ENCODE measurements at regions not wholly inside any gene's neighbourhood (a gene's known extent, or its start where the extent isn't known, plus 50 kb on each side); places are given as distances from the start of the nearest gene placed in this dataset.

DNA sequence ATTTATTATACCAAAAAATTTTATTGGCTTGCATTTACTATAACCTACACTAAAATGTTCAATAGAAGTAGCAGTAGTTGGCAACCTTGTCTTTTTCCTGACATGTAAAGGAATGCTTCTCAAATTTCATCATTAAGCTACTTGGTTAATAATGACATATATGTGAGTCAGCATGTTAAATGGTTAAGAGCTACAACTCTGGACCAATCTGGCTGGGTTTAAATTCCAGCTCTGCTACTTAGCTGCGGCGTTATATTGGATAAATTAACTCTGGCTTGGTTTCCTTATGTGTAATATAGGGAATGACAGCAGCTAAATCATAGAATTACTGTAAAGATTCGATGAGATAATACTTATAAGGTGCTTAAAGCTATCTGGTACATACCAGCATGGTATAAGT is 53.7 kb upstream of the OTOGL start:
- H3F3A ChIP-seq (ENCODE audit: low read depth), result no peaks in the 10 kb centered on the region
- H3K27me3 ChIP-seq, result no peaks in the 10 kb centered on the region
- Mint-ChIP-seq H3K27ac (no peak overlapping the region), H3K4me3 (no peak overlapping the region), H3K9me3 (no peaks in the 10 kb centered on the region), H3K4me1 (no peaks in the 10 kb centered on the region), H3K27me3 (ENCODE audit: insufficient read depth, low read depth) (no peaks in the 10 kb centered on the region), H3K36me3 (no peaks in the 10 kb centered on the region)
- H3K9me3 ChIP-seq (ENCODE audit: low read depth), result no peaks in the 10 kb centered on the region
- no peak overlapping the region for H3K9ac ChIP-seq
- no peak overlapping the region for H3K4me3 ChIP-seq
- DNase-seq (ENCODE audit: low spot score), result no peak
- TF ChIP-seq, protein P1, sequence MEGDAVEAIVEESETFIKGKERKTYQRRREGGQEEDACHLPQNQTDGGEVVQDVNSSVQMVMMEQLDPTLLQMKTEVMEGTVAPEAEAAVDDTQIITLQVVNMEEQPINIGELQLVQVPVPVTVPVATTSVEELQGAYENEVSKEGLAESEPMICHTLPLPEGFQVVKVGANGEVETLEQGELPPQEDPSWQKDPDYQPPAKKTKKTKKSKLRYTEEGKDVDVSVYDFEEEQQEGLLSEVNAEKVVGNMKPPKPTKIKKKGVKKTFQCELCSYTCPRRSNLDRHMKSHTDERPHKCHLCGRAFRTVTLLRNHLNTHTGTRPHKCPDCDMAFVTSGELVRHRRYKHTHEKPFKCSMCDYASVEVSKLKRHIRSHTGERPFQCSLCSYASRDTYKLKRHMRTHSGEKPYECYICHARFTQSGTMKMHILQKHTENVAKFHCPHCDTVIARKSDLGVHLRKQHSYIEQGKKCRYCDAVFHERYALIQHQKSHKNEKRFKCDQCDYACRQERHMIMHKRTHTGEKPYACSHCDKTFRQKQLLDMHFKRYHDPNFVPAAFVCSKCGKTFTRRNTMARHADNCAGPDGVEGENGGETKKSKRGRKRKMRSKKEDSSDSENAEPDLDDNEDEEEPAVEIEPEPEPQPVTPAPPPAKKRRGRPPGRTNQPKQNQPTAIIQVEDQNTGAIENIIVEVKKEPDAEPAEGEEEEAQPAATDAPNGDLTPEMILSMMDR (IDR thresholded peaks at IDR 0.05), result no peak
- TF ChIP-seq EZH2phosphoT487 (IDR thresholded peaks at IDR 0.05) (no peak), EZH2 (IDR thresholded peaks at IDR 0.05) (no peak)
- no peaks in the 10 kb centered on the region for H3K36me3 ChIP-seq
- H3K79me2 ChIP-seq (ENCODE audit: low read depth), result no peaks in the 10 kb centered on the region
- no peak overlapping the region for H3K27ac ChIP-seq
- H2AFZ ChIP-seq (replicated peaks), result no peak overlapping the region
- no peaks in the 10 kb centered on the region for H4K20me1 ChIP-seq (ENCODE audit: low read depth)
- H3K4me2 ChIP-seq, result no peak overlapping the region
- H3K4me1 ChIP-seq, result no peaks in the 10 kb centered on the region

DNA sequence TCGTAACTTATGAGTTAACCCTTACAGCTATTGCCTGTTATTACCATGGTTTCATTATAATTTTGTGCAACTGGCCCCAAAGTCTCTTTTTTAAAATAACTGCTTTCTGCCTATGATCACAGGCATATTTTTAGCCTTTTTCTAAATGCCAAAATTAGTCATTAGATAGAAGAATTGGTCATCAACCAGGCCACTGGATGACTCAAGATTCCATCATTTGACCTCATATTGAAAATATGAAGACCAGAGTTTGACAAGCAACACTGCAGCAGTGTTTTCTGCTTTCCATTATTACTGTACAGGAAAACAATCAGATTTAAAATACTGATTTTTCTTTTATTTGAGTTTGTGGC is 54.7 kb upstream of the OTOGL start:
- Histone ChIP-seq H3K4me1 (no peaks in the 10 kb centered on the region), H3K36me3 (no peaks in the 10 kb centered on the region), H3K9me3 (ENCODE audit: low read depth) (no peaks in the 10 kb centered on the region), H3K4me2 (no peak overlapping the region), H3F3A (ENCODE audit: low read depth) (no peaks in the 10 kb centered on the region), H2AFZ (replicated peaks) (no peak overlapping the region), H4K20me1 (ENCODE audit: low read depth) (no peaks in the 10 kb centered on the region), H3K4me3 (no peak overlapping the region), H3K79me2 (ENCODE audit: low read depth) (no peaks in the 10 kb centered on the region), H3K27me3 (no peaks in the 10 kb centered on the region), H3K9ac (no peak overlapping the region), H3K27ac (no peak overlapping the region)
- Mint-ChIP-seq H3K27me3 (ENCODE audit: insufficient read depth, low read depth) (no peaks in the 10 kb centered on the region), H3K4me1 (no peaks in the 10 kb centered on the region), H3K4me3 (no peak overlapping the region), H3K36me3 (no peaks in the 10 kb centered on the region), H3K9me3 (no peaks in the 10 kb centered on the region), H3K27ac (no peak overlapping the region)
- DNase-seq (ENCODE audit: low spot score), result no peak
- no peak for TF ChIP-seq EZH2 (IDR thresholded peaks at IDR 0.05)
- TF ChIP-seq, protein P1 (IDR thresholded peaks at IDR 0.05), result no peak
- TF ChIP-seq EZH2phosphoT487 (IDR thresholded peaks at IDR 0.05), result no peak

DNA sequence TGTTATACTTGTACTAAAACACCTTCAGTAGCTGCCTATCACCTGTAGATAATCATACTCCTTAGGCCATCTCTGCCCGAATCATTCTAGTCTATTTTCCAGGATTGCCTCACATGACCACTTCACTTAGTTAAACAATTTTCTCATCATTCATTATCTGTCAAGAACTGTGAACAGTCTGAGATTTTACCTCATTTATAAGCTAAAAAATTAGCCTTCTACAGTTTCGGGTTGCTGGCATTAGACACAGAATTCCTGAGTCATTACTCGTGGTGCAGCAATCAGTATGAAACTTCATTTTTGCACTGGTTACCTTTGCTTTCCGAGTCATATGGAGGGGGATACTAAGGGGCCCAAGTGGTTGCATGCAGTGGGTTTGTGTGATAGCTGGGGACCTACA is 57.6 kb upstream of the OTOGL start:
- Histone ChIP-seq H4K20me1 (ENCODE audit: low read depth) (no peaks in the 10 kb centered on the region), H3F3A (ENCODE audit: low read depth) (no peaks in the 10 kb centered on the region), H3K9me3 (ENCODE audit: low read depth) (no peaks in the 10 kb centered on the region), H3K4me1 (no peaks in the 10 kb centered on the region), H3K27me3 (peaks cover 17% of the 10 kb centered on the region), H3K79me2 (ENCODE audit: low read depth) (no peaks in the 10 kb centered on the region), H3K27ac (no peak overlapping the region), H3K9ac (no peak overlapping the region), H3K36me3 (no peaks in the 10 kb centered on the region), H3K4me3 (no peak overlapping the region), H3K4me2 (no peak overlapping the region), H2AFZ (replicated peaks) (no peak overlapping the region)
- no peaks in the 10 kb centered on the region for H3K9me3 Mint-ChIP-seq
- TF ChIP-seq EZH2 (IDR thresholded peaks at IDR 0.05) (no peak), EZH2phosphoT487 (IDR thresholded peaks at IDR 0.05) (no peak)
- TF ChIP-seq, protein P1 (IDR thresholded peaks at IDR 0.05), result no peak
- H3K27ac Mint-ChIP-seq, result no peak overlapping the region
- no peaks in the 10 kb centered on the region for H3K27me3 Mint-ChIP-seq (ENCODE audit: insufficient read depth, low read depth)
- H3K4me3 Mint-ChIP-seq, result no peak overlapping the region
- H3K4me1 Mint-ChIP-seq, result no peaks in the 10 kb centered on the region
- no peak for DNase-seq (ENCODE audit: low spot score)
- H3K36me3 Mint-ChIP-seq, result no peaks in the 10 kb centered on the region

DNA sequence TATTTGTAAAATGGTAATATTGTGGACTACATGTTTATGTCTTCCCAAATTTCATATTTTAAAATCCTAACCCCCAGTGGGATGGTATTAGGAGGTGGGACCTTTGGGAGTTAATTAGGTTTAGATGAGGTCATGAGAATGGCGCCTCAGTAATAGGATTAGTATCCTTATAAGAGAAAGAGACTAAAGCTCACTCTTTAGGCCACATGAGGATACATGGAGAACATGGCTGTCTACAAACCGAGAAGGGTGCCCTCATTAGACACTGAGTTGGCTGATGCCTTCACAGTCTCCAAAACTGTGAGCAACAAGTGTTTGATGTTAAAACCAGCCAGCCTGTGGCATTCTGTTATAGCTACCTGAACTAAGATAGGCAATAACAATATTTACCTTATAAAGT is 58.3 kb upstream of the OTOGL start:
- Histone ChIP-seq H3K9me3 (ENCODE audit: low read depth) (no peaks in the 10 kb centered on the region), H3F3A (ENCODE audit: low read depth) (no peaks in the 10 kb centered on the region), H3K36me3 (no peaks in the 10 kb centered on the region), H3K4me3 (no peak overlapping the region), H4K20me1 (ENCODE audit: low read depth) (no peaks in the 10 kb centered on the region), H2AFZ (replicated peaks) (no peak overlapping the region), H3K4me1 (no peaks in the 10 kb centered on the region), H3K27me3 (peaks cover 24% of the 10 kb centered on the region), H3K79me2 (ENCODE audit: low read depth) (no peaks in the 10 kb centered on the region), H3K4me2 (no peak overlapping the region), H3K9ac (no peak overlapping the region), H3K27ac (no peak overlapping the region)
- Mint-ChIP-seq H3K4me3 (no peak overlapping the region), H3K9me3 (no peaks in the 10 kb centered on the region), H3K36me3 (no peaks in the 10 kb centered on the region), H3K27me3 (ENCODE audit: insufficient read depth, low read depth) (no peaks in the 10 kb centered on the region), H3K4me1 (no peaks in the 10 kb centered on the region), H3K27ac (no peak overlapping the region)
- TF ChIP-seq EZH2phosphoT487 (IDR thresholded peaks at IDR 0.05) (no peak), EZH2 (IDR thresholded peaks at IDR 0.05) (no peak)
- TF ChIP-seq, protein P1 (IDR thresholded peaks at IDR 0.05), result no peak
- DNase-seq (ENCODE audit: low spot score), result peak; percentile 33

All from neural progenitor cell (in vitro differentiated cells).